ENCODE measurements at regions not wholly inside any gene's neighbourhood (a gene's known extent, or its start where the extent isn't known, plus 50 kb on each side); places are given as distances from the start of the nearest gene placed in this dataset.

GRCh38 chr1:191963286-191963685 is 195.0 kb upstream of the RGS18 start:
- ATAC-seq: no peak
- TF ChIP-seq SNAI2 (CRISPR knock-in tag; IDR thresholded peaks at IDR 0.05) (no peak), PPARA (CRISPR knock-in tag; IDR thresholded peaks at IDR 0.05; ENCODE audit: borderline replicate concordance) (no peak), TSHZ2 (CRISPR knock-in tag; IDR thresholded peaks at IDR 0.05) (no peak), ARNTL (CRISPR knock-in tag; IDR thresholded peaks at IDR 0.05; ENCODE audit: borderline replicate concordance, low read depth) (no peak), ESRRG (CRISPR knock-in tag; IDR thresholded peaks at IDR 0.05) (no peak), ISL1 (CRISPR knock-in tag; IDR thresholded peaks at IDR 0.05) (no peak), PATZ1 (CRISPR knock-in tag; IDR thresholded peaks at IDR 0.05; ENCODE audit: borderline replicate concordance) (no peak), CREB5 (CRISPR knock-in tag; IDR thresholded peaks at IDR 0.05; ENCODE audit: low read depth) (no peak), ZFP30 (CRISPR knock-in tag; IDR thresholded peaks at IDR 0.05) (no peak), CSDC2 (CRISPR knock-in tag; IDR thresholded peaks at IDR 0.05) (no peak), CSRNP3 (CRISPR knock-in tag; IDR thresholded peaks at IDR 0.05) (no peak), ZNF8 (CRISPR knock-in tag; IDR thresholded peaks at IDR 0.05) (no peak), POU6F1 (CRISPR knock-in tag; IDR thresholded peaks at IDR 0.05; ENCODE audit: borderline replicate concordance, low read depth) (no peak), ZFP3 (CRISPR knock-in tag; IDR thresholded peaks at IDR 0.05) (no peak), BACH2 (CRISPR knock-in tag; IDR thresholded peaks at IDR 0.05; ENCODE audit: borderline replicate concordance) (no peak)

GRCh38 chr1:191963781-191964455 is 194.3 kb upstream of the RGS18 start:
- ATAC-seq: no peak
- no peak for TF ChIP-seq ESRRG (CRISPR knock-in tag; IDR thresholded peaks at IDR 0.05)
- TF ChIP-seq ISL1 (CRISPR knock-in tag; IDR thresholded peaks at IDR 0.05): no peak
- no peak for TF ChIP-seq SNAI2 (CRISPR knock-in tag; IDR thresholded peaks at IDR 0.05)
- TF ChIP-seq CREB5 (CRISPR knock-in tag; IDR thresholded peaks at IDR 0.05; ENCODE audit: low read depth): no peak
- no peak for TF ChIP-seq TCF4 (CRISPR knock-in tag; IDR thresholded peaks at IDR 0.05; ENCODE audit: borderline replicate concordance)
- TF ChIP-seq ZNF8 (CRISPR knock-in tag; IDR thresholded peaks at IDR 0.05): no peak
- no peak for TF ChIP-seq RARB (CRISPR knock-in tag; IDR thresholded peaks at IDR 0.05)
- TF ChIP-seq ARNTL (CRISPR knock-in tag; IDR thresholded peaks at IDR 0.05; ENCODE audit: borderline replicate concordance, low read depth): no peak
- no peak for TF ChIP-seq PATZ1 (CRISPR knock-in tag; IDR thresholded peaks at IDR 0.05; ENCODE audit: borderline replicate concordance)
- TF ChIP-seq ZFP30 (CRISPR knock-in tag; IDR thresholded peaks at IDR 0.05): no peak
- TF ChIP-seq ZC3H10 (CRISPR knock-in tag; IDR thresholded peaks at IDR 0.05): no peak
- TF ChIP-seq OSR1 (CRISPR knock-in tag; IDR thresholded peaks at IDR 0.05): no peak
- TF ChIP-seq PPARA (CRISPR knock-in tag; IDR thresholded peaks at IDR 0.05; ENCODE audit: borderline replicate concordance): no peak

Measured in SK-N-SH treated with all-trans-retinoic acid at 6 μM for 48 hours (cell line).